K562 (cell line): ENCODE measurements at regions not wholly inside any gene's neighbourhood (a gene's known extent, or its start where the extent isn't known, plus 50 kb on each side); places are given as distances from the start of the nearest gene placed in this dataset.

Experiments used
- ELF1 ChIP-seq: fragments of 200-800 bp; sonication (Bioruptor generic); IDR thresholded peaks from 2 replicates; pipeline ENCODE4 v1.6.1; 2016; ENCODE audit warnings: missing genetic modification characterization, missing compliant biosample characterization
- MEF2D ChIP-seq: conservative IDR thresholded peaks from 2 replicates; pipeline ENCODE4 v1.6.1; 2016; ENCODE audit warnings: low read depth, missing genetic modification characterization, missing compliant biosample characterization
- POLR2AphosphoS5 ChIP-seq: IDR thresholded peaks from 2 replicates; pipeline ENCODE4 v1.6.1; 2011; ENCODE audit warnings: mild to moderate bottlenecking, low read depth, low read length, moderate library complexity; ENCODE audit not compliant: control insufficient read depth, insufficient read depth
- SNRNP70 ChIP-seq: fragments of 200-400 bp; formaldehyde crosslinking; optimal IDR thresholded peaks from 2 replicates; pipeline ENCODE3; 2017; ENCODE audit warnings: low read depth, low read length

DNA sequence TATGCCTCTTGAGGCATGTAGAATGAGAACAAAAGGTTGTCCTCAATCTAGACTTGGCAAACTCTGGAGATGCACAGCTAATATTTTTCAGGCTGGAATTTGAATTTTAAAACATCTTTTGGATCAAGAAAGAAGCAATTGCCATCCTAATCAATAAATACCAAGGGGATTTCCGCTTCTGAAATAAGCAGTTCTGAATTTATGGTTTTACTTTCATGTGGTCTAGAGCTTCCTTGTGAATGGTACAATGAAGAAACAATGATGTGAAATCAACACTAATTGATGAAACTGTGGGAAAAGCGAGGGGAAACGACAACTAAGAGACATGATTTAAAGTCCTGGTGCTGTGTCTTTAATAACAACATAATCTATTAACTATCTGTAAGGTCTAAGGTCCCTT lies 1202.7 kb downstream of the SORCS3 start:
- no peak for TF ChIP-seq POLR2AphosphoS5
- no peak for TF ChIP-seq MEF2D (tag)
- no peak for TF ChIP-seq ELF1 (tag)
- TF ChIP-seq SNRNP70: no peak
